Endodermal cell (in vitro differentiated cells): ENCODE measurements at regions not wholly inside any gene's neighbourhood (a gene's known extent, or its start where the extent isn't known, plus 50 kb on each side); places are given as distances from the start of the nearest gene placed in this dataset.

Experiments
- DNase-seq: peaks from one replicate; pipeline ENCODE4 v3.0.0-alpha.2; 2017
- H3K27ac ChIP-seq: 2 replicates; pipeline ENCODE4 v1.5.1; 2013; ENCODE audit warnings: mild to moderate bottlenecking, low read depth, low read length, moderate library complexity
- H3K27me3 ChIP-seq: 2 replicates; pipeline ENCODE4 v1.6.1; 2013; ENCODE audit warnings: mild to moderate bottlenecking, low read length, moderate library complexity; ENCODE audit not compliant: insufficient read depth, control insufficient read depth, poor library complexity, severe bottlenecking
- H3K36me3 ChIP-seq: 2 replicates; pipeline ENCODE4 v1.7.0; 2013; ENCODE audit warnings: mild to moderate bottlenecking, low read length, moderate library complexity; ENCODE audit not compliant: control insufficient read depth, insufficient read depth
- H3K4me1 ChIP-seq: one replicate; pipeline ENCODE4 v1.7.0; 2013; ENCODE audit warnings: low read length; ENCODE audit not compliant: control insufficient read depth, insufficient read depth
- H3K4me3 ChIP-seq: 2 replicates; pipeline ENCODE4 v1.5.1; 2013; ENCODE audit warnings: mild to moderate bottlenecking, low read length, moderate library complexity
- H3K9ac ChIP-seq: 2 replicates; pipeline ENCODE4 v1.6.1; 2013; ENCODE audit warnings: mild to moderate bottlenecking, low read length, moderate library complexity; ENCODE audit not compliant: poor library complexity, severe bottlenecking; ENCODE audit errors: extremely low read depth
- H3K9me3 ChIP-seq: 2 replicates; pipeline ENCODE4 v1.6.1; 2013; ENCODE audit warnings: mild to moderate bottlenecking, low read length, moderate library complexity; ENCODE audit not compliant: control insufficient read depth
- H3K27ac Mint-ChIP-seq: 2 replicates; pipeline ENCODE4 v1.8.0; 2020; ENCODE audit warnings: mixed read lengths
- H3K27me3 Mint-ChIP-seq: 2 replicates; pipeline ENCODE4 v1.8.0; 2021; ENCODE audit warnings: mild to moderate bottlenecking, mixed read lengths; ENCODE audit not compliant: insufficient read depth
- H3K36me3 Mint-ChIP-seq: 2 replicates; pipeline ENCODE4 v1.8.0; 2020; ENCODE audit warnings: low read depth, mixed read lengths
- H3K4me1 Mint-ChIP-seq: 2 replicates; pipeline ENCODE4 v1.8.0; 2020; ENCODE audit warnings: mixed read lengths
- H3K4me3 Mint-ChIP-seq: 2 replicates; pipeline ENCODE4 v1.8.0; 2020; ENCODE audit warnings: mild to moderate bottlenecking, moderate library complexity, mixed read lengths
- H3K9me3 Mint-ChIP-seq: 2 replicates; pipeline ENCODE4 v1.8.0; 2020; ENCODE audit warnings: mild to moderate bottlenecking, mixed read lengths
- CTCF ChIP-seq: fragments of 200-600 bp; sonication (generic); conservative IDR thresholded peaks from 2 replicates; pipeline ENCODE4 v1.5.0; 2021; ENCODE audit warnings: antibody characterized with exemption, mild to moderate bottlenecking
- WGBS, 2 experiments: methylation state at CpG; one replicate each; pipeline versions ENCODE4 v1.1.5 to v1.1.7; 2013; ENCODE audit warnings: missing lambda C conversion rate in 2 of 2, mixed read lengths in 1 of 2; ENCODE audit not compliant: insufficient coverage in 1 of 2, insufficient read length in 1 of 2; 5-methylcytosine and 5-hydroxymethylcytosine counted together

DNA sequence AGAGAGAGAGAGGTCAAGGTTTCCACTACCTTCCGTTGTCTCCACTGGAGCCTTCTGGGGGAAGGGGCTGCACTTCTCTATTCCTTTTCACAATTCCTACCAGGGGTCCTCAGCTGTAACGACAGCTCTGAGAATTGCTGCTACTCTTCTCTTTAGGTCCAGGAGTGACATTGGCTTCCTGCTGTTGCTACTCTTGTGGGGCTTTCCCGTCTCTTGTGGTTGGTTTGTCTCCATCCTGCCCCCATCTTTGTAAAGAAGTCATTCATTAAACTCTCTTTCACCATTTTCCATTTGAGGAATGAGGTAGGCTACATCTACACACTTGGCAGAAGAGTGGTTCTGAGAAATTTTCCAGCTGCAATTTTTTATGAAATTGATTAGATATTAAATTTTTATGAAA is 238.8 kb upstream of the LYZL1 start:
- H3K27ac Mint-ChIP-seq, result no peak overlapping the region
- no peak overlapping the region for H3K27ac ChIP-seq
- H3K4me3 ChIP-seq, result no peak overlapping the region
- peaks cover 3% of the 10 kb centered on the region for H3K4me1 ChIP-seq
- DNase-seq, result no peak
- no peak overlapping the region for H3K9ac ChIP-seq
- WGBS, 2 experiments, result 73 to 81% methylated on average over 2 to 3 of the region's 3 CpGs
- H3K9me3 Mint-ChIP-seq, result no peaks in the 10 kb centered on the region
- no peaks in the 10 kb centered on the region for H3K36me3 ChIP-seq
- no peak for TF ChIP-seq CTCF
- H3K4me3 Mint-ChIP-seq, result no peak overlapping the region
- no peaks in the 10 kb centered on the region for H3K9me3 ChIP-seq
- H3K36me3 Mint-ChIP-seq, result no peaks in the 10 kb centered on the region
- H3K27me3 ChIP-seq, result no peaks in the 10 kb centered on the region
- H3K4me1 Mint-ChIP-seq, result peaks cover 5% of the 10 kb centered on the region
- no peaks in the 10 kb centered on the region for H3K27me3 Mint-ChIP-seq

DNA sequence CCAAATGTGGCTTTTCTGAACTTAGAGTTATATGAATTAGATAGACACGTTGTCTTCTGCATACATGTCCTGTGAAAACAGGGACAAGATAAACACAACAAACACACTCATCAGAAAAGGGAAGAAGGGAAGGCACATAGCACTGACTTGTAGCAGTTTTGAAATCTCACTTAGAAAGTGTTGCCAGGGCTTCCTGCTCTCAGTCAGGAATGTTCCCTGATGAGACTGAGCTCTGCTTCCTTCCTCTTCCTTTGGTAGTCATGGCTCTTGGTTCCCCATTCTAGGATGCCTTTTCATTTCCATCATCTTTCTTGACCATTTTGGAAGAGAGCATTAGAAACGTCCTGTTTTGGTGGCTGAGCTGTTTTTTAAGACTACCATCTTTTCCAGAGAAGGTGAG is 233.8 kb upstream of the LYZL1 start:
- no peaks in the 10 kb centered on the region for H3K36me3 Mint-ChIP-seq
- peaks cover 19% of the 10 kb centered on the region for H3K4me1 Mint-ChIP-seq
- H3K27ac Mint-ChIP-seq, result no peak overlapping the region
- no peak for TF ChIP-seq CTCF
- Histone ChIP-seq H3K9me3 (no peaks in the 10 kb centered on the region), H3K4me3 (no peak overlapping the region), H3K4me1 (peaks cover 5% of the 10 kb centered on the region), H3K36me3 (no peaks in the 10 kb centered on the region), H3K27me3 (no peaks in the 10 kb centered on the region), H3K9ac (no peak overlapping the region), H3K27ac (no peak overlapping the region)
- no peaks in the 10 kb centered on the region for H3K9me3 Mint-ChIP-seq
- DNase-seq, result no peak
- WGBS, 2 experiments, result 62% methylated on average over 1 of the region's 2 CpGs; no CpG with 5 or more reads in 1 of the 2 experiments
- no peak overlapping the region for H3K4me3 Mint-ChIP-seq
- no peaks in the 10 kb centered on the region for H3K27me3 Mint-ChIP-seq

DNA sequence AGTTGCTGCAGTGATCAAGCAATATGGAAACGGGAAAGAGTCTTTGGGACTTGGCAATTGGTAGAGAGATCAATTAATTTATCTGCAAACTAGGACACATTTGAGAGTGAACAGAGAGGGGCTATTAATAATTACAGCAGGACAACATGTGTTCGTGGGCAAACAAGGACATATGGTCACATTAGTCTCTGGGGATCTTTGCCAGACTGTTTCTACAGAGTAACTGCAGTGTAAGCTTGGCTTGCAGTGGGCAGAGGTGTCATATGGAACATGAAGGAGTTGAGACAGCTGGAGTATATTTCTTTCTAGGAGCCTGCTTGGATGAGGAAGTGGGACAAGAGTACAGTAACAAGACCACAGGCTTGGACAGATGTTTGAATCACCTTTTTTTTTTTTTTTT is 232.1 kb upstream of the LYZL1 start:
- no peak for DNase-seq
- Mint-ChIP-seq H3K9me3 (no peaks in the 10 kb centered on the region), H3K27me3 (no peaks in the 10 kb centered on the region), H3K4me3 (no peak overlapping the region), H3K4me1 (peaks cover 19% of the 10 kb centered on the region), H3K36me3 (no peaks in the 10 kb centered on the region), H3K27ac (no peak overlapping the region)
- Histone ChIP-seq H3K27me3 (no peaks in the 10 kb centered on the region), H3K9me3 (no peaks in the 10 kb centered on the region), H3K4me1 (peaks cover 5% of the 10 kb centered on the region), H3K27ac (no peak overlapping the region), H3K36me3 (no peaks in the 10 kb centered on the region), H3K9ac (no peak overlapping the region), H3K4me3 (no peak overlapping the region)
- TF ChIP-seq CTCF, result no peak
- WGBS, 2 experiments, result 94 to 100% methylated on average over 2 of the region's 2 CpGs
